ENCODE measurements at regions not wholly inside any gene's neighbourhood (a gene's known extent, or its start where the extent isn't known, plus 50 kb on each side); places are given as distances from the start of the nearest gene placed in this dataset.

GRCh38 chr16:80012586-80012985, 412.0 kb upstream of the MAF start:
- TF ChIP-seq CTCF (IDR thresholded peaks at IDR 0.05; ENCODE audit: low read depth, low read length), result no peak
- H3K4me3 ChIP-seq (ENCODE audit: low read depth, low read length), result no peak overlapping the region
- in situ Hi-C loops (cut with HindIII; ENCODE audit: low sequenced_read_pairs), result no loop called here
- DNase-seq (ENCODE audit: low read depth, low spot score), result no peak

GRCh38 chr16:80009971-80010659, 409.6 kb upstream of the MAF start:
- in situ Hi-C loops (cut with HindIII; ENCODE audit: low sequenced_read_pairs), result no loop called here
- no peak overlapping the region for H3K4me3 ChIP-seq (ENCODE audit: low read depth, low read length)
- no peak for DNase-seq (ENCODE audit: low read depth, low spot score)
- TF ChIP-seq CTCF (IDR thresholded peaks at IDR 0.05; ENCODE audit: low read depth, low read length), result no peak

GRCh38 chr16:80008857-80009256, 408.3 kb upstream of the MAF start:
- H3K4me3 ChIP-seq (ENCODE audit: low read depth, low read length), result no peak overlapping the region
- no peak for TF ChIP-seq CTCF (IDR thresholded peaks at IDR 0.05; ENCODE audit: low read depth, low read length)
- in situ Hi-C loops (cut with HindIII; ENCODE audit: low sequenced_read_pairs), result no loop called here
- no peak for DNase-seq (ENCODE audit: low read depth, low spot score)

DNA sequence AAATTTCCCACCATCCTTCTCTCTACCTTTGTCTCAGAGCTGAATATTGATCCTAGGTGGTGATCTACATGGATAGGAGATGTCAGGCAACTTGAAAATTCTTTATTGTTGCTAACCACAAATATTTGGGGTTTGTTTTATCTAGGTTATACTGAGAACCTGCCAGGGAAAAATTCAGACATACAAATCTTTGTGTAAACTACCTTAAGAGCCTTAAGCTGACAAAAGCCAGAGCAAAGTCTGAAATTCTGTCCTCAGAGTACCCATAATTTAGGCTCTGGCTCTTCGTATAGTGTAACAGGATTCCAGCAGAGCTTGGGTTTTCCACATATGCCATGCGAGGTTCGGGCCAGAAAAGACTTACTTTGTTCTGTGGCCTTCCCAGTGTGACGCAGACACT, 406.7 kb upstream of the MAF start:
- DNase-seq (ENCODE audit: low read depth, low spot score), result no peak
- no peak for TF ChIP-seq CTCF (IDR thresholded peaks at IDR 0.05; ENCODE audit: low read depth, low read length)
- H3K4me3 ChIP-seq (ENCODE audit: low read depth, low read length), result no peak overlapping the region
- in situ Hi-C loops (cut with HindIII; ENCODE audit: low sequenced_read_pairs), result no loop called here

DNA sequence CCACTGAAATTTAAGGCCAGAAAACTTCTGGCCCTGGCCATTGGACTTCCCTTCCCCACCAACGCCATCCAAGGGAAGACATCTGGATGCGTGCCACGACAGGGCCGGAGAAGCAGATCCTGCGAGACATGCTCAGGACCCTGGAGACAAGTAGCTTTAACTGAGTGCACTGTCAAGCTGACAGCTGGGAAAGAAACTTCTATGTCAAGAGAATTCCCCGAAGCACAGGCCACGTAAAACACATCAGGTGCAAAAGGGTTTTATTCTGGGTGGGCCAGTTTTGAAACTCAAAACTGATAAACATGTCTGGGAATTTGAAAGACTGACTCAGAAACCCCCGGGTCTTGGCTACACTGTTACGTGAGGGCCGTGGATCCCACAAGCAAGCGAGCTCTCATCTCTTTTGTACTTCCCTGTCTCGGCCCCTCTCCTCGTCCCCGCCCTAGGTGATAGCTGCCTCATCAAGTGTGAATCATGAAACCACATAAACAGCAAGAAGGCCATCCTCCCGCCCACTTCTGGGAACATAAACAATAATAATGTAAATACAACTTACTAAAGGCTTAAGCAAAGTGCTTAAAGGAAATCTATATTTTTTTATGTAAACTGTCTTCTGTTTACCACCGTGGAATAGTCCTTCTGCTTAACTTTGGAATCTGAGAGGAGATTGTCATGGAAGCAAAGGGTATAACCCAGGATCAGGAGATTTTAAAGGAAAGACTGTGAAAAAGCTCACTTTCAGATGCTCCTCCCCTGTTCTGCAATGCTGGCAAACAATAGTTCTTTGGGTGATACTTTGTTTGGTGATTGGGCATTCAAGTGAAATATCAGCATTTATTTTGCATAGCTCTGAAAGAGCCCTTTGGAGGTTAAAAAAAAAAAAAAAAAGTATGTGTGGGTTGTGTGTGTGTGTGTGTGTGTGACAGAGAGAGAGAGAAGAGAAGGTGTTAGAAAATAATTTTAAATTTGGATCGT, 406.0 kb upstream of the MAF start:
- no peak for TF ChIP-seq CTCF (IDR thresholded peaks at IDR 0.05; ENCODE audit: low read depth, low read length)
- DNase-seq (ENCODE audit: low read depth, low spot score), result peak; percentile 45
- H3K4me3 ChIP-seq (ENCODE audit: low read depth, low read length), result no peak overlapping the region
- in situ Hi-C loops (cut with HindIII; ENCODE audit: low sequenced_read_pairs), result no loop called here

DNA sequence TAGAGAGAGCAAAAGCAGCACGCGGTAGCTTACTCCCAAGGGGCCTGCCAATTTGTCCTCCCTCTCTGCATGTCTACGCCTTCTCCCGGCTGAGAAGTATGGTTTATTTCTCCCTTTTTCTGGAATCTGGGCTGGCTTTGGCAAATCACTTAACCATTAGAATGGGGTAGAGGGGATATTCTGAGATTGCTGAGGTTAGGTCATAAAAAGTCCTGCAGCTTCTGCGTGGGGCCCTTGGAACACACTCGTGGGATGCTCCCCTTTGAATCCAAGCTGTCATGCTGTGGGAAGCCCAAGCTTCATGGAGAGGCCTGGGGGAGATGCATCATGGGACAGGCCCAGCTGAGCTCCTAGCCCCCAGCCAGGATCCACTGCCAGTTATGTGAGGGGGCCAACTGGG, 403.6 kb upstream of the MAF start:
- no peak overlapping the region for H3K4me3 ChIP-seq (ENCODE audit: low read depth, low read length)
- in situ Hi-C loops (cut with HindIII; ENCODE audit: low sequenced_read_pairs), result no loop called here
- TF ChIP-seq CTCF (IDR thresholded peaks at IDR 0.05; ENCODE audit: low read depth, low read length), result no peak
- no peak for DNase-seq (ENCODE audit: low read depth, low spot score)
